HepG2 (cell line): ENCODE measurements at regions not wholly inside any gene's neighbourhood (a gene's known extent, or its start where the extent isn't known, plus 50 kb on each side); places are given as distances from the start of the nearest gene placed in this dataset.

Experiments
- HDAC1 ChIP-seq: sonication (generic); formaldehyde crosslinking; IDR thresholded peaks from 2 replicates; pipeline ENCODE4 v1.5.1; 2020; ENCODE audit warnings: mild to moderate bottlenecking, missing genetic modification reagents
- MAF1 ChIP-seq: sonication (generic); formaldehyde crosslinking; IDR thresholded peaks from 2 replicates; pipeline ENCODE4 v1.5.0; 2020; ENCODE audit warnings: missing genetic modification reagents, borderline replicate concordance
- NFKBIZ ChIP-seq: IDR thresholded peaks from 2 replicates; pipeline ENCODE4 v1.6.1; 2018; ENCODE audit warnings: missing genetic modification reagents, missing compliant biosample characterization
- NR3C1 ChIP-seq: sonication (generic); formaldehyde crosslinking; IDR thresholded peaks from 2 replicates; pipeline ENCODE4 v1.4.0; 2020; ENCODE audit warnings: missing genetic modification reagents
- ONECUT2 ChIP-seq: sonication (generic); formaldehyde crosslinking; IDR thresholded peaks from 2 replicates; pipeline ENCODE4 v1.4.0; 2020; ENCODE audit warnings: missing genetic modification reagents
- SETDB1 ChIP-seq: sonication (generic); formaldehyde crosslinking; IDR thresholded peaks from 2 replicates; pipeline ENCODE4 v1.5.1; 2020; ENCODE audit warnings: missing genetic modification reagents, mild to moderate bottlenecking, borderline replicate concordance
- SP1 ChIP-seq, 2 experiments: fragments of 450-650 bp in 1 of 2; sonication (generic) in 1 of 2; formaldehyde crosslinking in 1 of 2; IDR thresholded peaks; 2 replicates each; pipeline versions ENCODE4 v1.4.0 to v1.6.1; 2016 to 2020; ENCODE audit warnings: missing genetic modification reagents in 1 of 2
- SSRP1 ChIP-seq: IDR thresholded peaks from 2 replicates; pipeline ENCODE4 v1.6.1; 2016; ENCODE audit warnings: control low read depth
- ZBTB2 ChIP-seq: sonication (generic); formaldehyde crosslinking; IDR thresholded peaks from 2 replicates; pipeline ENCODE4 v1.8.0; 2022; ENCODE audit warnings: low read depth, missing genetic modification reagents
- ZBTB25 ChIP-seq: IDR thresholded peaks from 2 replicates; pipeline ENCODE4 v1.6.1; 2018; ENCODE audit warnings: missing genetic modification reagents
- ZBTB8A ChIP-seq: sonication (generic); formaldehyde crosslinking; IDR thresholded peaks from 2 replicates; pipeline ENCODE4 v1.4.0; 2020; ENCODE audit warnings: mild to moderate bottlenecking, low read depth, missing genetic modification reagents, borderline replicate concordance
- ZFP90 ChIP-seq: sonication (generic); formaldehyde crosslinking; IDR thresholded peaks from 2 replicates; pipeline ENCODE4 v1.8.0; 2022; ENCODE audit warnings: missing genetic modification reagents, mild to moderate bottlenecking, inconsistent platforms, borderline replicate concordance
- ZKSCAN8 ChIP-seq: IDR thresholded peaks from 2 replicates; pipeline ENCODE4 v1.6.1; 2016; ENCODE audit warnings: borderline replicate concordance, missing genetic modification reagents, missing compliant biosample characterization
- ZNF337 ChIP-seq: sonication (generic); formaldehyde crosslinking; IDR thresholded peaks from 2 replicates; pipeline ENCODE4 v1.5.1; 2020; ENCODE audit warnings: missing genetic modification reagents, low read depth, mild to moderate bottlenecking, borderline replicate concordance
- ZNF747 ChIP-seq: sonication (generic); formaldehyde crosslinking; IDR thresholded peaks from 2 replicates; pipeline ENCODE4 v1.8.1; 2023; ENCODE audit warnings: missing genetic modification reagents, mild to moderate bottlenecking, borderline replicate concordance
- TF ChIP-seq, protein P1 (sequence below): IDR thresholded peaks from 2 replicates; pipeline ENCODE4 v1.6.1; 2016; ENCODE audit warnings: missing genetic modification reagents, missing compliant biosample characterization
- TF ChIP-seq, protein P2 (sequence below): sonication (generic); formaldehyde crosslinking; IDR thresholded peaks from 2 replicates; pipeline ENCODE4 v1.8.0; 2022; ENCODE audit warnings: missing genetic modification reagents, mild to moderate bottlenecking, moderate library complexity, borderline replicate concordance
- TF ChIP-seq, protein P3 (sequence below): sonication (generic); formaldehyde crosslinking; IDR thresholded peaks from 2 replicates; pipeline ENCODE4 v1.5.1; 2020; ENCODE audit warnings: mild to moderate bottlenecking, missing genetic modification reagents, borderline replicate concordance

GRCh38 chr18:62452280-62452831, 70.5 kb upstream of the ZCCHC2 start (continued):
- no peak for TF ChIP-seq SP1 (IDR thresholded peaks at IDR 0.05)
- TF ChIP-seq SP1 (CRISPR knock-in tag; IDR thresholded peaks at IDR 0.05): peak; percentile 60; the same call in 1 of the 2 replicates
- peak; percentile 91 for TF ChIP-seq NFKBIZ
- peak; percentile 71; the same call in 1 of the 2 replicates for TF ChIP-seq ZBTB2 (CRISPR knock-in tag)
- TF ChIP-seq SETDB1 (CRISPR knock-in tag): no peak
- peak; percentile 59 for TF ChIP-seq ZBTB25 (CRISPR knock-in tag)
- TF ChIP-seq ZNF747: peak; percentile 91; the same call in 1 of the 2 replicates
- TF ChIP-seq ZNF337 (CRISPR knock-in tag): peak; percentile 60; the same call in 1 of the 2 replicates
- TF ChIP-seq ZFP90: no peak
- TF ChIP-seq ZKSCAN8 (CRISPR knock-in tag): peak; percentile 85; the same call in 1 of the 2 replicates
- TF ChIP-seq, protein P1, sequence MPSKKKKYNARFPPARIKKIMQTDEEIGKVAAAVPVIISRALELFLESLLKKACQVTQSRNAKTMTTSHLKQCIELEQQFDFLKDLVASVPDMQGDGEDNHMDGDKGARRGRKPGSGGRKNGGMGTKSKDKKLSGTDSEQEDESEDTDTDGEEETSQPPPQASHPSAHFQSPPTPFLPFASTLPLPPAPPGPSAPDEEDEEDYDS (CRISPR knock-in tag): peak; percentile 59; the same call in 1 of the 2 replicates
- TF ChIP-seq, protein P2, sequence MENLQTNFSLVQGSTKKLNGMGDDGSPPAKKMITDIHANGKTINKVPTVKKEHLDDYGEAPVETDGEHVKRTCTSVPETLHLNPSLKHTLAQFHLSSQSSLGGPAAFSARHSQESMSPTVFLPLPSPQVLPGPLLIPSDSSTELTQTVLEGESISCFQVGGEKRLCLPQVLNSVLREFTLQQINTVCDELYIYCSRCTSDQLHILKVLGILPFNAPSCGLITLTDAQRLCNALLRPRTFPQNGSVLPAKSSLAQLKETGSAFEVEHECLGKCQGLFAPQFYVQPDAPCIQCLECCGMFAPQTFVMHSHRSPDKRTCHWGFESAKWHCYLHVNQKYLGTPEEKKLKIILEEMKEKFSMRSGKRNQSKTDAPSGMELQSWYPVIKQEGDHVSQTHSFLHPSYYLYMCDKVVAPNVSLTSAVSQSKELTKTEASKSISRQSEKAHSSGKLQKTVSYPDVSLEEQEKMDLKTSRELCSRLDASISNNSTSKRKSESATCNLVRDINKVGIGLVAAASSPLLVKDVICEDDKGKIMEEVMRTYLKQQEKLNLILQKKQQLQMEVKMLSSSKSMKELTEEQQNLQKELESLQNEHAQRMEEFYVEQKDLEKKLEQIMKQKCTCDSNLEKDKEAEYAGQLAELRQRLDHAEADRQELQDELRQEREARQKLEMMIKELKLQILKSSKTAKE (CRISPR knock-in tag): peak; percentile 62; the same call in 1 of the 2 replicates
- peak; percentile 90 for TF ChIP-seq HDAC1 (CRISPR knock-in tag)
- peak; percentile 85 for TF ChIP-seq SSRP1 (CRISPR knock-in tag)
- peak; percentile 94 for TF ChIP-seq ONECUT2 (CRISPR knock-in tag)
- TF ChIP-seq ZBTB8A (CRISPR knock-in tag): no peak
- TF ChIP-seq, protein P3, sequence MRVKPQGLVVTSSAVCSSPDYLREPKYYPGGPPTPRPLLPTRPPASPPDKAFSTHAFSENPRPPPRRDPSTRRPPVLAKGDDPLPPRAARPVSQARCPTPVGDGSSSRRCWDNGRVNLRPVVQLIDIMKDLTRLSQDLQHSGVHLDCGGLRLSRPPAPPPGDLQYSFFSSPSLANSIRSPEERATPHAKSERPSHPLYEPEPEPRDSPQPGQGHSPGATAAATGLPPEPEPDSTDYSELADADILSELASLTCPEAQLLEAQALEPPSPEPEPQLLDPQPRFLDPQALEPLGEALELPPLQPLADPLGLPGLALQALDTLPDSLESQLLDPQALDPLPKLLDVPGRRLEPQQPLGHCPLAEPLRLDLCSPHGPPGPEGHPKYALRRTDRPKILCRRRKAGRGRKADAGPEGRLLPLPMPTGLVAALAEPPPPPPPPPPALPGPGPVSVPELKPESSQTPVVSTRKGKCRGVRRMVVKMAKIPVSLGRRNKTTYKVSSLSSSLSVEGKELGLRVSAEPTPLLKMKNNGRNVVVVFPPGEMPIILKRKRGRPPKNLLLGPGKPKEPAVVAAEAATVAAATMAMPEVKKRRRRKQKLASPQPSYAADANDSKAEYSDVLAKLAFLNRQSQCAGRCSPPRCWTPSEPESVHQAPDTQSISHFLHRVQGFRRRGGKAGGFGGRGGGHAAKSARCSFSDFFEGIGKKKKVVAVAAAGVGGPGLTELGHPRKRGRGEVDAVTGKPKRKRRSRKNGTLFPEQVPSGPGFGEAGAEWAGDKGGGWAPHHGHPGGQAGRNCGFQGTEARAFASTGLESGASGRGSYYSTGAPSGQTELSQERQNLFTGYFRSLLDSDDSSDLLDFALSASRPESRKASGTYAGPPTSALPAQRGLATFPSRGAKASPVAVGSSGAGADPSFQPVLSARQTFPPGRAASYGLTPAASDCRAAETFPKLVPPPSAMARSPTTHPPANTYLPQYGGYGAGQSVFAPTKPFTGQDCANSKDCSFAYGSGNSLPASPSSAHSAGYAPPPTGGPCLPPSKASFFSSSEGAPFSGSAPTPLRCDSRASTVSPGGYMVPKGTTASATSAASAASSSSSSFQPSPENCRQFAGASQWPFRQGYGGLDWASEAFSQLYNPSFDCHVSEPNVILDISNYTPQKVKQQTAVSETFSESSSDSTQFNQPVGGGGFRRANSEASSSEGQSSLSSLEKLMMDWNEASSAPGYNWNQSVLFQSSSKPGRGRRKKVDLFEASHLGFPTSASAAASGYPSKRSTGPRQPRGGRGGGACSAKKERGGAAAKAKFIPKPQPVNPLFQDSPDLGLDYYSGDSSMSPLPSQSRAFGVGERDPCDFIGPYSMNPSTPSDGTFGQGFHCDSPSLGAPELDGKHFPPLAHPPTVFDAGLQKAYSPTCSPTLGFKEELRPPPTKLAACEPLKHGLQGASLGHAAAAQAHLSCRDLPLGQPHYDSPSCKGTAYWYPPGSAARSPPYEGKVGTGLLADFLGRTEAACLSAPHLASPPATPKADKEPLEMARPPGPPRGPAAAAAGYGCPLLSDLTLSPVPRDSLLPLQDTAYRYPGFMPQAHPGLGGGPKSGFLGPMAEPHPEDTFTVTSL: peak; percentile 95
- no peak for TF ChIP-seq MAF1 (CRISPR knock-in tag)
- TF ChIP-seq NR3C1 (CRISPR knock-in tag): no peak
